Neural progenitor cell (in vitro differentiated cells): ENCODE measurements at regions not wholly inside any gene's neighbourhood (a gene's known extent, or its start where the extent isn't known, plus 50 kb on each side); places are given as distances from the start of the nearest gene placed in this dataset.

ENCODE experiments used
- CTCF ChIP-seq: fragments of 200-600 bp; sonication (generic); IDR thresholded peaks from 2 replicates; pipeline ENCODE4 v1.5.1; 2017; ENCODE audit warnings: antibody characterized with exemption, mild to moderate bottlenecking
- EZH2 ChIP-seq: fragments of 200-600 bp; sonication (generic); IDR thresholded peaks from 2 replicates; pipeline ENCODE4 v1.6.1; 2017; ENCODE audit warnings: antibody characterized with exemption, mild to moderate bottlenecking, moderate library complexity

DNA sequence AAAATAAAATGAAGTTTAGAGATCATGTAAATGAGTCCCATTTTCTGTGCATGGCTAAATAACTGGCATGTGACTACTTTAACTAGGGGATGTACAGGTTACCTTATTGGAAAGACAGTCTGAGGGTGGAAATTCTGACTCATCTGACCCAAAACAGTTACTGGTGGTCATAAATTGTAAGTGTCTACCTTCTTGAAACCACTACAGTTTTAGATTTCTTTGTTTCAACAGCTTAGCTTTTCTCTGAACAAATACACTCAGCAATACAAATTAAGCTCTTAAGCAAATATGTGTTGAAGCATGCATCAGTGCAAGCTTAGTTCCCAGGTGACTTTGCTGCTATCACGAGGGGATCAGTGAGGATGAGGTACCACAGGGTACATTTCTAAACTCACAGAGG is 60.7 kb upstream of the PGM2 start:
- no peak for TF ChIP-seq CTCF
- TF ChIP-seq EZH2: no peak
